ENCODE measurements at regions not wholly inside any gene's neighbourhood (a gene's known extent, or its start where the extent isn't known, plus 50 kb on each side); places are given as distances from the start of the nearest gene placed in this dataset.

DNA sequence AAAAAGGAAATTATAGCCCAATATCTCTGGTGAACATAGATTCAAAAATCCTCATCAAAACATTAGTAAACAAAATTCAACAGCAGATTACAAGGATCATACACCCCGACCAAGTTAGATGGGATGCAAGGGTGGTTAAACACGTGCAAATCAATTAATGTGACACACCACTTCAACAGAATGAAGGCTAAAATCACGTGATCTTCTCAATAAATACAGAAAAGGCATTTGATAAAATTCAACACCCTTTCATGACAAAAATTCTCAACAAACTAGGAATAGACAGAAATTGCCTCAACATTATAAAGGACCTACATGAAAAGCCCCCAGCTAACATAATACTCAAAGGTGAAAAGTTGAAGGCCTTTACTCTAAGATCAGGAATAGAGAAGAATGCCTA is 590.8 kb upstream of the FZD8 start:
- no peak for DNase-seq (ENCODE audit: low read depth, low spot score)
- in situ Hi-C loops (cut with HindIII; ENCODE audit: low pct_unique_long_range_greater_than_20kb, low sequenced_read_pairs) = no loop called here

- in situ Hi-C loops (cut with HindIII; ENCODE audit: low pct_unique_long_range_greater_than_20kb, low sequenced_read_pairs) = no loop called here
- no peak for DNase-seq (ENCODE audit: low read depth, low spot score)
Observed at GRCh38 chr10:36224431-36224985, 582.4 kb upstream of the FZD8 start.

DNA sequence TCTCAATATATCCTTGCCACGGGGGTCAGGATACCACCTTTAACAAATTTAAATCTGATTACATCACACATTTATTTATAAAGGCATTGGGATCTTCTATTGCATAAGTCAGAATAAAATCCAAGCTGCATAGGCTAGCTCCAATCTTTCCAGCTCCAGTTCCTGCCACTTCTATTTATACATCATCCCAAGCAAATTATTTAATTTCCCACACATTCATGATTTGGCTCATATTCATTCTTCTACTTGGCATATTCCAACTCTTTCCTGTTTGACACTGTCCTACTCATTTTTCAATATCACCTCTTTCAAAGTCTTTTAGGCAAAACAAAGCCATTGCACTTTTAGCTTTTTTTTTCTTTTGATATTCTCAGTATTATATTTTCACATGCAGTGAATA is 579.0 kb upstream of the FZD8 start:
- in situ Hi-C loops (cut with HindIII; ENCODE audit: low pct_unique_long_range_greater_than_20kb, low sequenced_read_pairs) = no loop called here
- DNase-seq (ENCODE audit: low read depth, low spot score) = no peak

- in situ Hi-C loops (cut with HindIII; ENCODE audit: low pct_unique_long_range_greater_than_20kb, low sequenced_read_pairs) = no loop called here
- no peak for DNase-seq (ENCODE audit: low read depth, low spot score)
Observed at GRCh38 chr10:36220151-36220550, 578.1 kb upstream of the FZD8 start.

DNA sequence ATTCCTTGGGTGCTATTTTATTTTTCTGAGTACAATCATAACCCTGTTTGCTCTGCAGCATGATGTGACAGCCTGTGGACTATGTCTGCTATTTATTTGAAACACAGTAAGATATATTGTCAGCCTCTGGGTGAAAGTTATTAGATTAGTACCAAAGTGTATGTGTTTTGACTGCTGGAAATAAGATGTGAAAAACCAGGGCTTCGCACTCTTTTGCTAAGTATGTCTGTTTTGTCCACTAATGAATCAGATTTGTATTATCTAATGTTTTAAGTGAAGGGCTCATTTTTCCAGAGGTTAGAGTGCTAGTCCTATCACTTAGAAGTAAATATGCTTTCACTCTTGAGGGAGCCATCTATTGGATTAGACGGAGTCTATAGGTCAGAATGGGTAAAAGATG is 569.8 kb upstream of the FZD8 start:
- DNase-seq (ENCODE audit: low read depth, low spot score) = peak; percentile 7
- in situ Hi-C loops (cut with HindIII; ENCODE audit: low pct_unique_long_range_greater_than_20kb, low sequenced_read_pairs) = no loop called here

DNA sequence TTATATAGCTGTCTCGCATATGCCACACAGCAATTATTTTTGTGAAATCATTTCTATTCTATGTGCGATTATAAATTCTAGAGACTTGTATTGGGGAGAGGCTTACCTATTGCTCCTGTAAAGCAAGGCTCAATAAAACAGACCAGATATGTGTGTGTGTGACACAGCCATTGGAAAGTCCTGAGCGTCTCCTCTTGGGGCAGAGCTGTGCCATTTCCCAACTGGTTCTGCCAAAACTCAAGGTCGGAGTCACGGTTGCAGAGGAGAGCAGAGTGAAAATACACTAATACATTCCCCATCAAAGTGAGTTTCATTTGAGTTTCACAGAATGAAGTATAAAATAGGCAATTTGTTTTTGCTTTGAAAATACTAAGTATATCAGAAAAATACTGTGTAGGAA is 567.4 kb upstream of the FZD8 start:
- no peak for DNase-seq (ENCODE audit: low read depth, low spot score)
- in situ Hi-C loops (cut with HindIII; ENCODE audit: low pct_unique_long_range_greater_than_20kb, low sequenced_read_pairs) = no loop called here

- in situ Hi-C loops (cut with HindIII; ENCODE audit: low pct_unique_long_range_greater_than_20kb, low sequenced_read_pairs) = no loop called here
- no peak for DNase-seq (ENCODE audit: low read depth, low spot score)
Observed at GRCh38 chr10:36202881-36203280, 560.8 kb upstream of the FZD8 start.

DNA sequence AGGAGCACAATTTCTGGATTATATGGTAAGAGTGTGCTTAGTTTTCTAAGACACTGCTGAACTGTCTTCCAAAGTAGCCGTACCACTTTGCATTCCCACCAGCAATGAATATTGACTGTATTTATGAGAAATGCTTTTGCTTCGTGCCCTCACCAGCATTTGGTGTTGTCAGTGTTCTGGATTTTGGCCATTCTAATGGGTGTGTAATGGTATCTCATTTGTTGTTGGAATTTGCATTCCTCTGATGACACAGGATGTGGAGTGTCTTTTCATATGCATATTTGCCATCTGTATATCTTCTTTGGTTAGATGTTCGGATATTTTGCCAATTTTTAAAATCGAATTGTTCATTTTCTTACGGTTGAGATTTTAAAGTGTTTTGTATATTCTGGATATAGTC is 558.5 kb upstream of the FZD8 start:
- in situ Hi-C loops (cut with HindIII; ENCODE audit: low pct_unique_long_range_greater_than_20kb, low sequenced_read_pairs) = no loop called here

DNA sequence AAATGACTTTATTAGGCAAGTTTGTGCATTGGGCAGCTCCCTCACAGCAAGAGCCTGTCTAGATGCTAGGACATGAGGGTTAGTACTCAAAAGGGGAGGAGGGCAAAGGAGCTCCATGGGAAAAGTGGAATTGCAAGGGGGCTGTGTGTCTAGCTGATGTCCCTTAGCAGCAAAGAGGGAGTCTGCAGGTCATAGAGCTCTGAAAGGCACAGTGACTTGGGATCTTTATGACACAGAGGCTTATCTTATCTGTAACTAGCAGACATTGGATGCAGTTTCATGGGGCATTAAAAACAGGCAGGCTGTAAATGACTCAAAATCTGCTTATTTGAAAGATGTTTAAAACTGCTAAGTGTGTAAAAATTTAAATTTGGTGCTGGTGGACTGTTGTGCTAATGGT is 556.2 kb upstream of the FZD8 start:
- in situ Hi-C loops (cut with HindIII; ENCODE audit: low pct_unique_long_range_greater_than_20kb, low sequenced_read_pairs) = no loop called here
- DNase-seq (ENCODE audit: low read depth, low spot score) = no peak

More for the DNA sequence above, 558.5 kb upstream of the FZD8 start:
- no peak for DNase-seq (ENCODE audit: low read depth, low spot score)

- no peak for DNase-seq (ENCODE audit: low read depth, low spot score)
- in situ Hi-C loops (cut with HindIII; ENCODE audit: low pct_unique_long_range_greater_than_20kb, low sequenced_read_pairs) = no loop called here
Observed at GRCh38 chr10:36195364-36195763, 553.3 kb upstream of the FZD8 start.

GRCh38 chr10:36194276-36194675 is 552.2 kb upstream of the FZD8 start:
- in situ Hi-C loops (cut with HindIII; ENCODE audit: low pct_unique_long_range_greater_than_20kb, low sequenced_read_pairs) = no loop called here
- no peak for DNase-seq (ENCODE audit: low read depth, low spot score)

DNA sequence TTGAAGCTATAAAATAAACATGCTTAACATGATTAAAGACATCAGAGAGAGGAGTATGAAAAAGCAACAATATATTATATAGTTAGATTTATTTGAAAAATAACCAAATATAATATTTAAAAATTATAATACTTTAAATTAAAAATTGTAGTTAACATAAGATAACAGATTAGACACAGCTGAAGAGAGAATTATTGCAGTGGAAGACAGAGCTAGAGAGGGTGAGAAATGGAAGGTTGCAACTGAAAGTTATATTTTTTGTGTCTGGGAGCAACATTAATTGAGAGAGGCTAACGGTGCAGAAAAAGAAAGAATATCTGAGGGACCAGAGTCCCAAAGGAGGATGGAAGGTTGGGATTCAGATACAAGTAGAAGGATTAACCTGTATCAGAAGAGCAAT is 548.9 kb upstream of the FZD8 start:
- DNase-seq (ENCODE audit: low read depth, low spot score) = no peak
- in situ Hi-C loops (cut with HindIII; ENCODE audit: low pct_unique_long_range_greater_than_20kb, low sequenced_read_pairs) = no loop called here

DNA sequence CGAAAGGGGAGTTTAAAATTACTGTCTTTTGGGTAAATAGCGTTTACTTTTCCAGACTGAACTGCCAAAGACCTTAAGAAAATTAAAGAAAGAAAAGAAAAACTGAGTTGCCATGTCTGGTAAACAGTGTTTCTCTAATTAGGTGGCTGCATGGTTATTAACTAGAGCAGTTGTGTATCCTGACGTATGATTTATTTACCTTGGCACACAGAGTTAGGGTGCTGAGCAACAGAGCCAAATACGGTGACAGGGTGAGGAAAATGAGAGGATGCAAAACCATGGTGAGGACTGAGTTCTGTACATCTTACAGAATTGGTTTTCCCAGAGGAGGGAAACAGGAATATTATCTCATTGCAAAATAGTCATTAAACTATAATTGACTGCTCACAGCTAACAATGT is 546.4 kb upstream of the FZD8 start:
- DNase-seq (ENCODE audit: low read depth, low spot score) = no peak
- in situ Hi-C loops (cut with HindIII; ENCODE audit: low pct_unique_long_range_greater_than_20kb, low sequenced_read_pairs) = no loop called here

- no peak for DNase-seq (ENCODE audit: low read depth, low spot score)
- in situ Hi-C loops (cut with HindIII; ENCODE audit: low pct_unique_long_range_greater_than_20kb, low sequenced_read_pairs) = no loop called here
Observed at GRCh38 chr10:36188080-36188453, 546.0 kb upstream of the FZD8 start.

DNA sequence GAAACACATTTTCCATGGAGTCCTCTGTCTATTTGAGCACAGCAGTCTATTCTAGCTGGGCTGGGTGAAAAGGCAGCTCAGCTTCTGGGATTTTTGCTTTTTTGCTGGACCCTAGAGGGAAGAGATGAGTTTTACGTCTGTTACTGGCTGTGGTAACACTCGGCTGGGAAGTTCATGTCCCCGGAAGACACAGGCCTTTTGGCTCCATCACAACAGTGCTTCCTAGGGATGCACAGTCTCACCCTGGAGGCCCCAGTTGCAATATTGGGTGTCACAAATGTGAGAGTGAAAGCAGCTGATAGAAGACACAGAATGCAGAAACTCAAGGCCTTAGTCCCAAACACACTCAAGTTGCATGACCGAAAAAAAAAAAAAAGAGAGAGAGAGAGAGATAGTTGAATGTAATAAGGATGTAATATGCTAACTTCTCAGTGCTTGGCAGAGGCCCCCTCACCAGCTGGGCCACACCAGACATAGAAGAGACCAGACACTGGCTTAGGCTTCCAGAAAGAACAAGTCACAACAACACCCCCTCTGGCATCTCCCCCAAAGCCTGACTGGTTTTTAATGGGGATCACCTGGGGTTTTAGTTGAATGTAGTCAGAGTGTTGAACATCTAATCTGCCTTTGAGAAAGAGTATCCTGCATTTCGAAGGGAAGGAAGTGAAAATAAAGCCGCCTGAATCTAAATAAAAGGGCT is 545.4 kb upstream of the FZD8 start:
- no peak for DNase-seq (ENCODE audit: low read depth, low spot score)
- in situ Hi-C loops (cut with HindIII; ENCODE audit: low pct_unique_long_range_greater_than_20kb, low sequenced_read_pairs) = no loop called here

DNA sequence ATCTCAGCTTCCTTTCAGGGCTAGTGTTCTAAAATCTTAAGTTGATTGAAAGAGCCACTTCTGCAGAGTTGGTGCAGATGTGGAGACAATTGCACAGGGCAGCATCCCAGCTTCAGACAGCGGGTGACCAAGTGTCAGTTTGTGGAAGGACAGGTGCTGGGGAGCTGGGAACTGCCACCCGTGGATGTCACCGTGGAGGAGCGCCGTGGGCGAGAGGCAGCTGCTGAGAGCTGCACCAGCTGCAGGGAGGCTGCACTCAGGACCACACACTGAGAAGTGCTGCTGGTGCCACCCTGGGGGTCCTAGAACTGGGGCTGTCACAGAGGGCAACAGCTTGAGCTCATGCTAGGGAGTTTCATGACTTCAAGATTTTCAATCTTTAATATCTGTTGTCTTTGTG is 543.0 kb upstream of the FZD8 start:
- in situ Hi-C loops (cut with HindIII; ENCODE audit: low pct_unique_long_range_greater_than_20kb, low sequenced_read_pairs) = no loop called here
- no peak for DNase-seq (ENCODE audit: low read depth, low spot score)

GRCh38 chr10:36183726-36184125 is 541.6 kb upstream of the FZD8 start:
- in situ Hi-C loops (cut with HindIII; ENCODE audit: low pct_unique_long_range_greater_than_20kb, low sequenced_read_pairs) = no loop called here
- DNase-seq (ENCODE audit: low read depth, low spot score) = no peak

DNA sequence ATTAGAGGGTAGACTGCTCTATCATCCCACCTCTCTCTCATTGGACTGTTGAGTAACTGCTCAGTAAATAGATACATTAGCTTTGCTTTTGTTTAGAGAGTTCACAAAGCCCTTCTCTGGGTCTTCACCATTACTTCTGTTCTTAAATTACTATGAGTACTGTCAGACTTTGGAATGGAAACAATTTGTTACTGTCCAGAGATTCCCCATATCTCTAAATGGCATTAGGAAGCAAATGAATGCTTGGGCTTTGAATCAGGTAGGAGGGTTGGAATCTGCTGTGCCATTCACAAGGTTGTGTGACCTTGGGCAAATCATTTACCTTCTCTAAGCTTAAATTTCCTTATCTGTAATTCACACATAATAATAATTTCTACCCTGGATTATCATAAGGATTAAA is 541.0 kb upstream of the FZD8 start:
- DNase-seq (ENCODE audit: low read depth, low spot score) = no peak
- in situ Hi-C loops (cut with HindIII; ENCODE audit: low pct_unique_long_range_greater_than_20kb, low sequenced_read_pairs) = no loop called here

- DNase-seq (ENCODE audit: low read depth, low spot score) = no peak
- in situ Hi-C loops (cut with HindIII; ENCODE audit: low pct_unique_long_range_greater_than_20kb, low sequenced_read_pairs) = no loop called here
Observed at GRCh38 chr10:36182606-36183005, 540.5 kb upstream of the FZD8 start.

DNA sequence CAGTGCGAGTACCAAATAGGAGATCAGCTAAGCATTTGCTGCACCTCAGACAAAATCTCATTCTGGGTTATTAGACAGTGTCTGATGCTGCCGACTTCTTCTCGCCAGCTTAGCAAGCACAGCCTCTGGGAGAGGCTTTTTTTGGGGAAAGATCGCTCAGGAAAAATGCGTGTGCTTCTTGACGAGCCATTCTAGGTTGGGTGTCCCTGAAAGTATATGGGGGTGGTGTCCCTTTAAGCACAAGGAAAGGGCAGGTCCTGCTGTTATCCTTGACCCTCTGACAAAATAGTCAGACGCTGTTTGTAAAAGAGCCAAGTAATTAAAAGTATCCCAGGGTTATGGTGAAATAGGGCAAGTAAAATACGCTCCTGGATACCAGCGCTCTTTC is 540.1 kb upstream of the FZD8 start:
- in situ Hi-C loops (cut with HindIII; ENCODE audit: low pct_unique_long_range_greater_than_20kb, low sequenced_read_pairs) = no loop called here
- DNase-seq (ENCODE audit: low read depth, low spot score) = no peak
